GM21423 (cell line): ENCODE measurements at regions not wholly inside any gene's neighbourhood (a gene's known extent, or its start where the extent isn't known, plus 50 kb on each side); places are given as distances from the start of the nearest gene placed in this dataset.
"Not testable (repeated sequence)": the region's sequence is repeated elsewhere in the genome, so short reads cannot be mapped to it uniquely, and the experiment has no call there.

ENCODE experiments used
- ATAC-seq: cut with Tn5 transposase; IDR thresholded peaks from one replicate; pipeline ENCODE4 v1.9.1; 2021; ENCODE audit warnings: mild to moderate bottlenecking, moderate library complexity; ENCODE audit not compliant: unreplicated experiment

- no peak for ATAC-seq
Measured at GRCh38 chr11:91527380-91528030, 697.1 kb upstream of the FAT3 start.

- ATAC-seq = no peak
Measured at GRCh38 chr11:91513734-91514133, 710.9 kb upstream of the FAT3 start.

GRCh38 chr11:91497847-91498246, 726.8 kb upstream of the FAT3 start:
- no peak for ATAC-seq

GRCh38 chr11:91495837-91496236, 728.8 kb upstream of the FAT3 start:
- ATAC-seq = no peak

GRCh38 chr11:91489989-91490388, 734.6 kb upstream of the FAT3 start:
- no peak for ATAC-seq

- ATAC-seq = not testable (repeated sequence)
Measured at GRCh38 chr11:91483956-91484355, 740.7 kb upstream of the FAT3 start.

- ATAC-seq = not testable (repeated sequence)
Measured at GRCh38 chr11:91481875-91482274, 742.7 kb upstream of the FAT3 start.

GRCh38 chr11:91470656-91471055, 754.0 kb upstream of the FAT3 start:
- no peak for ATAC-seq

- ATAC-seq = no peak
Measured at GRCh38 chr11:91459840-91460239, 764.8 kb upstream of the FAT3 start.

- ATAC-seq = no peak
Measured at GRCh38 chr11:91446267-91446666, 778.4 kb upstream of the FAT3 start.

GRCh38 chr11:91435694-91436395, 788.8 kb upstream of the FAT3 start:
- no peak for ATAC-seq

- no peak for ATAC-seq
Measured at GRCh38 chr11:91433284-91434010, 791.2 kb upstream of the FAT3 start.

- ATAC-seq = no peak
Measured at GRCh38 chr11:91421641-91422040, 803.0 kb upstream of the FAT3 start.

GRCh38 chr11:91407842-91408241, 816.8 kb upstream of the FAT3 start:
- no peak for ATAC-seq

GRCh38 chr11:91406009-91406408, 818.6 kb upstream of the FAT3 start:
- ATAC-seq = no peak

GRCh38 chr11:91404344-91404743, 820.3 kb upstream of the FAT3 start:
- ATAC-seq = no peak

- no peak for ATAC-seq
Measured at GRCh38 chr11:91397134-91397468, 827.5 kb upstream of the FAT3 start.

GRCh38 chr11:91396236-91397133, 828.1 kb upstream of the FAT3 start:
- ATAC-seq = no peak

GRCh38 chr11:91394727-91395414, 829.7 kb upstream of the FAT3 start:
- no peak for ATAC-seq

- ATAC-seq = no peak
Measured at GRCh38 chr11:91394073-91394726, 830.4 kb upstream of the FAT3 start.
